NB4 (cell line): ENCODE measurements at regions not wholly inside any gene's neighbourhood (a gene's known extent, or its start where the extent isn't known, plus 50 kb on each side); places are given as distances from the start of the nearest gene placed in this dataset.

Source experiments
- CTCF ChIP-seq: IDR thresholded peaks from one replicate; pipeline ENCODE4 v1.5.1; 2012; ENCODE audit warnings: low read depth, low read length
- MYC ChIP-seq: IDR thresholded peaks from 2 replicates; pipeline ENCODE4 v1.6.1; 2011; ENCODE audit warnings: low read depth, low read length
- POLR2A ChIP-seq: IDR thresholded peaks from 2 replicates; pipeline ENCODE4 v1.6.1; 2011; ENCODE audit warnings: mild to moderate bottlenecking; ENCODE audit not compliant: insufficient read length; ENCODE audit errors: extremely low read depth
- TF ChIP-seq, protein P1 (sequence below): IDR thresholded peaks from 2 replicates; pipeline ENCODE4 v1.6.1; 2011; ENCODE audit warnings: low read depth, low read length

GRCh38 chr4:181437895-181438294, 805.3 kb upstream of the TENM3 start:
- no peak for TF ChIP-seq MYC
- no peak for TF ChIP-seq POLR2A
- no peak for TF ChIP-seq CTCF
- TF ChIP-seq, protein P1, sequence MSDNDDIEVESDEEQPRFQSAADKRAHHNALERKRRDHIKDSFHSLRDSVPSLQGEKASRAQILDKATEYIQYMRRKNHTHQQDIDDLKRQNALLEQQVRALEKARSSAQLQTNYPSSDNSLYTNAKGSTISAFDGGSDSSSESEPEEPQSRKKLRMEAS = no peak
